Keratinocyte (primary cell): ENCODE measurements at regions not wholly inside any gene's neighbourhood (a gene's known extent, or its start where the extent isn't known, plus 50 kb on each side); places are given as distances from the start of the nearest gene placed in this dataset.

Experiments used
- DNase-seq: peaks from one replicate; pipeline ENCODE4 v3.0.0-alpha.2; 2011; ENCODE audit warnings: low read depth, missing footprints, low spot score
- FAIRE-seq: peaks from 2 replicates; lab custom pipeline; 2011; peaks lifted over from hg19 to GRCh38; lab: Jason Lieb, UNC
- H2AFZ ChIP-seq: 2 replicates; pipeline ENCODE4 v1.6.0; 2012; ENCODE audit warnings: low read length, control low read depth, inconsistent platforms; ENCODE audit not compliant: control insufficient read depth
- H3K27ac ChIP-seq: 2 replicates; pipeline ENCODE4 v1.5.1; 2011; ENCODE audit warnings: low read length; ENCODE audit not compliant: control insufficient read depth, insufficient read depth
- H3K27me3 ChIP-seq: 3 replicates; pipeline ENCODE4 v1.6.0; 2011; ENCODE audit warnings: low read length; ENCODE audit not compliant: control insufficient read depth, insufficient read depth; ENCODE audit errors: extremely low read depth
- H3K36me3 ChIP-seq, 2 experiments: 2 replicates in 1 of 2; 3 replicates in 1 of 2; pipeline ENCODE4 v1.5.1; 2011; ENCODE audit warnings: low read length in 2 of 2, mild to moderate bottlenecking in 1 of 2; ENCODE audit not compliant: control insufficient read depth in 2 of 2, insufficient read depth in 2 of 2; ENCODE audit errors: extremely low read depth in 1 of 2
- H3K4me1 ChIP-seq: 3 replicates; pipeline ENCODE4 v1.5.1; 2011; ENCODE audit warnings: low read length; ENCODE audit not compliant: control insufficient read depth, insufficient read depth; ENCODE audit errors: extremely low read depth
- H3K4me2 ChIP-seq: 3 replicates; pipeline ENCODE4 v1.6.0; 2011; ENCODE audit warnings: low read depth, low read length; ENCODE audit not compliant: control insufficient read depth, insufficient read depth; ENCODE audit errors: extremely low read depth
- H3K4me3 ChIP-seq, 3 experiments: fragments of 200-600 bp in 1 of 3; sonication (generic) in 1 of 3; 2 replicates in 2 of 3; 3 replicates in 1 of 3; pipeline ENCODE4 v1.5.1; 2011 to 2016; ENCODE audit warnings: low read length in 3 of 3, mild to moderate bottlenecking in 3 of 3, control low read depth in 2 of 3, inconsistent platforms in 1 of 3, low read depth in 1 of 3, mixed read lengths in 1 of 3, mixed run types in 1 of 3, moderate library complexity in 1 of 3; ENCODE audit not compliant: control insufficient read depth in 2 of 3, insufficient read depth in 2 of 3; ENCODE audit errors: extremely low read depth in 1 of 3
- H3K79me2 ChIP-seq: 2 replicates; pipeline ENCODE4 v1.6.0; 2012; ENCODE audit warnings: low read length; ENCODE audit not compliant: control insufficient read depth, insufficient read depth
- H3K9ac ChIP-seq: 3 replicates; pipeline ENCODE4 v1.6.0; 2011; ENCODE audit warnings: low read length; ENCODE audit not compliant: control insufficient read depth, insufficient read depth; ENCODE audit errors: extremely low read depth
- H3K9me1 ChIP-seq: 3 replicates; pipeline ENCODE4 v1.6.0; 2011; ENCODE audit warnings: low read length; ENCODE audit not compliant: control insufficient read depth, insufficient read depth; ENCODE audit errors: extremely low read depth
- H3K9me3 ChIP-seq: 2 replicates; pipeline ENCODE4 v1.5.1; 2012; ENCODE audit warnings: low read depth, low read length; ENCODE audit not compliant: control insufficient read depth
- H4K20me1 ChIP-seq: 3 replicates; pipeline ENCODE4 v1.6.0; 2011; ENCODE audit warnings: low read length; ENCODE audit not compliant: control insufficient read depth, insufficient read depth; ENCODE audit errors: extremely low read depth
- EZH2 ChIP-seq: IDR thresholded peaks from one replicate; pipeline ENCODE4 v1.6.1; 2012; ENCODE audit warnings: inconsistent platforms, mild to moderate bottlenecking, low read length, moderate library complexity
- dilution Hi-C: fragments of 300-500 bp; cut with MboI; formaldehyde crosslinking; loops from one replicate; pipeline ENCODE4 v1.7.0; 2020; ENCODE audit warnings: low sequenced_read_pairs; ENCODE audit not compliant: extremely low pct_ligation_motif_present
- TF ChIP-seq, protein P1 (sequence below), 3 experiments: IDR thresholded peaks in 1 of 3; conservative IDR thresholded peaks in 1 of 3; optimal IDR thresholded peaks in 1 of 3; 2 replicates in 2 of 3; 3 replicates in 1 of 3; pipeline versions ENCODE3 to v1.5.1; 2011; ENCODE audit warnings: low read length in 3 of 3, mild to moderate bottlenecking in 3 of 3, moderate library complexity in 2 of 3, control low read depth in 1 of 3, inconsistent platforms in 1 of 3; ENCODE audit not compliant: insufficient read depth in 2 of 3; ENCODE audit errors: extremely low read depth in 1 of 3

- H3K79me2 ChIP-seq, result no peaks in the 10 kb centered on the region
- no peaks in the 10 kb centered on the region for H3K27me3 ChIP-seq
- TF ChIP-seq EZH2, result no peak
- TF ChIP-seq, protein P1, sequence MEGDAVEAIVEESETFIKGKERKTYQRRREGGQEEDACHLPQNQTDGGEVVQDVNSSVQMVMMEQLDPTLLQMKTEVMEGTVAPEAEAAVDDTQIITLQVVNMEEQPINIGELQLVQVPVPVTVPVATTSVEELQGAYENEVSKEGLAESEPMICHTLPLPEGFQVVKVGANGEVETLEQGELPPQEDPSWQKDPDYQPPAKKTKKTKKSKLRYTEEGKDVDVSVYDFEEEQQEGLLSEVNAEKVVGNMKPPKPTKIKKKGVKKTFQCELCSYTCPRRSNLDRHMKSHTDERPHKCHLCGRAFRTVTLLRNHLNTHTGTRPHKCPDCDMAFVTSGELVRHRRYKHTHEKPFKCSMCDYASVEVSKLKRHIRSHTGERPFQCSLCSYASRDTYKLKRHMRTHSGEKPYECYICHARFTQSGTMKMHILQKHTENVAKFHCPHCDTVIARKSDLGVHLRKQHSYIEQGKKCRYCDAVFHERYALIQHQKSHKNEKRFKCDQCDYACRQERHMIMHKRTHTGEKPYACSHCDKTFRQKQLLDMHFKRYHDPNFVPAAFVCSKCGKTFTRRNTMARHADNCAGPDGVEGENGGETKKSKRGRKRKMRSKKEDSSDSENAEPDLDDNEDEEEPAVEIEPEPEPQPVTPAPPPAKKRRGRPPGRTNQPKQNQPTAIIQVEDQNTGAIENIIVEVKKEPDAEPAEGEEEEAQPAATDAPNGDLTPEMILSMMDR (optimal IDR thresholded peaks at IDR 0.05 in 1 of 3, IDR thresholded peaks at IDR 0.05 in 1 of 3, conservative IDR thresholded peaks at IDR 0.05 in 1 of 3; ENCODE audit: extremely low read depth in 1 of 3, insufficient read depth in 2 of 3, low read length in 3 of 3), result no peak
- no peak overlapping the region for H2AFZ ChIP-seq
- no peak for FAIRE-seq
- DNase-seq, result no peak
- H3K9me3 ChIP-seq, result no peaks in the 10 kb centered on the region
- H3K27ac ChIP-seq, result no peak overlapping the region
- dilution Hi-C loops, result no loop called here
- H4K20me1 ChIP-seq, result no peaks in the 10 kb centered on the region
- H3K36me3 ChIP-seq, result no peaks in the 10 kb centered on the region
- no peaks in the 10 kb centered on the region for H3K4me1 ChIP-seq
- H3K9ac ChIP-seq, result no peak overlapping the region
- H3K4me2 ChIP-seq, result no peak overlapping the region
- no peak overlapping the region for H3K4me3 ChIP-seq
- no peaks in the 10 kb centered on the region for H3K9me1 ChIP-seq
Measured at GRCh38 chr14:87688524-87688923, 304.5 kb downstream of the GALC start.

- Histone ChIP-seq H3K9ac (no peak overlapping the region), H3K79me2 (no peaks in the 10 kb centered on the region), H3K4me2 (no peak overlapping the region), H3K36me3 (no peaks in the 10 kb centered on the region), H3K4me3 (no peak overlapping the region), H3K27ac (no peak overlapping the region), H2AFZ (no peak overlapping the region), H3K4me1 (no peaks in the 10 kb centered on the region), H3K9me3 (no peaks in the 10 kb centered on the region), H4K20me1 (no peaks in the 10 kb centered on the region), H3K27me3 (no peaks in the 10 kb centered on the region), H3K9me1 (no peaks in the 10 kb centered on the region)
- TF ChIP-seq EZH2, result no peak
- TF ChIP-seq, protein P1 (optimal IDR thresholded peaks at IDR 0.05 in 1 of 3, IDR thresholded peaks at IDR 0.05 in 1 of 3, conservative IDR thresholded peaks at IDR 0.05 in 1 of 3; ENCODE audit: extremely low read depth in 1 of 3, insufficient read depth in 2 of 3, low read length in 3 of 3), result no peak
- FAIRE-seq (no peak), DNase-seq (no peak)
- dilution Hi-C loops, result no loop called here
Measured at GRCh38 chr14:87687420-87687819, 305.6 kb downstream of the GALC start.
